ENCODE measurements at regions not wholly inside any gene's neighbourhood (a gene's known extent, or its start where the extent isn't known, plus 50 kb on each side); places are given as distances from the start of the nearest gene placed in this dataset.

DNA sequence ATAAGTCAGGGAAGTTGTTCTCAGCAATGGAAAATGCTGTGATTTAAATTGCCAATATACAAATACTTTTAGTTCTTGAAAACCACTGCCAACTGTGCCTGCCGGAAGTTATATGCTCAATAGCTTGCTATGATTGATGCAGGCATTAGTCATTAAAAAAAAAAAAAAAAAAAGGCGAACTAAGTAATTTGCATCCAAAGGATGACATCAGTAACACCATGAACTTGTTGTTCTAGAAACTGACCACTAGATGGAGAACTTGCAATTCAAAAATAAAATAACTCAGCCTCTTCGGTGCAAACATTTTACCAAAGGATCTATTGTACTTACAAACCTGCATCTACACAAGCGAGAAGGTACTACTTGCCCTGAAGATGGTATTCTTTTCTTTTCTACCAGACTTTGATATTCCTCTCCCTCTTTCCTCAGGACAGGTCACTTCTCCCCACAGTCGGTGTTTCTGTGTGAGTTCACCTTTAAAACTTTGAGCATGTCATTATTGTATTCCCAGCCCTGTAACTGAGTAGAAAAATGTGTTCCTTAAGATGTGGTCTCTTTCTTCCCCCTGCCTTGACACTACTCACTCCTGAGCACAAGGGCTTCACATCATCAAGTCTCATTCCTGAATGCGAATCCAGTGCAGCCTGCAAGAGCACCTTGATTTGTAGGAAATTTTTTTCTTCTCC lies 115.0 kb upstream of the VEPH1 start:
- no peaks in the 10 kb centered on the region for H3K4me1 Mint-ChIP-seq
- H3K36me3 Mint-ChIP-seq (ENCODE audit: insufficient read depth) = no peaks in the 10 kb centered on the region
- no peak for DNase-seq (ENCODE audit: low spot score in 2 of 2)
- H3K9me3 Mint-ChIP-seq = no peaks in the 10 kb centered on the region
- H3K4me3 Mint-ChIP-seq = no peak overlapping the region
- no peak overlapping the region for H3K27ac Mint-ChIP-seq (ENCODE audit: low read depth)
- peaks cover 28% of the 10 kb centered on the region for H3K27me3 Mint-ChIP-seq
- peak; percentile 92 for ATAC-seq (replicated peaks; ENCODE audit: extremely low read depth, poor library complexity, severe bottlenecking)

DNA sequence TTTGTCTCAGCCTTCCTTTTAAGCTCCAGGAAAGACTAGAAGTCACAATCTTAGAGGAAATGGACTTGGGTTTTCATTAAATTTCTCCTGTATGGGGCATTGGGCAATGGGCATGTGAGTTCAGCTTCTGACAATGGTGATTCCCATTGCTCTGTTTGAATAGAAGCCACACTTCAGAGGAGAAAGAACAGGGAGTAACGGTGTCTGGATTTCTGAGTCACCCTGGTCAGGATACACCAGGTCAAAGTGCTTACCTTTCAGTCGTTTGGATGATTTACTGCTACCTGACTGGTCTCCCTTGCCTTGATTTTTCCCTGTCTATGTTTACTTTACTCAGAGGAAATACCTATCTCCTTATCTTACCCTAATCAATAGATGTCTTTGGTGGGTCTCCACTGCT lies 111.7 kb upstream of the VEPH1 start:
- H3K27me3 Mint-ChIP-seq = peaks cover 4% of the 10 kb centered on the region
- no peak overlapping the region for H3K27ac Mint-ChIP-seq (ENCODE audit: low read depth)
- DNase-seq (ENCODE audit: low spot score in 2 of 2) = no peak
- no peaks in the 10 kb centered on the region for H3K9me3 Mint-ChIP-seq
- no peaks in the 10 kb centered on the region for H3K4me1 Mint-ChIP-seq
- ATAC-seq (replicated peaks; ENCODE audit: extremely low read depth, poor library complexity, severe bottlenecking) = no peak
- H3K36me3 Mint-ChIP-seq (ENCODE audit: insufficient read depth) = no peaks in the 10 kb centered on the region
- H3K4me3 Mint-ChIP-seq = no peak overlapping the region

DNA sequence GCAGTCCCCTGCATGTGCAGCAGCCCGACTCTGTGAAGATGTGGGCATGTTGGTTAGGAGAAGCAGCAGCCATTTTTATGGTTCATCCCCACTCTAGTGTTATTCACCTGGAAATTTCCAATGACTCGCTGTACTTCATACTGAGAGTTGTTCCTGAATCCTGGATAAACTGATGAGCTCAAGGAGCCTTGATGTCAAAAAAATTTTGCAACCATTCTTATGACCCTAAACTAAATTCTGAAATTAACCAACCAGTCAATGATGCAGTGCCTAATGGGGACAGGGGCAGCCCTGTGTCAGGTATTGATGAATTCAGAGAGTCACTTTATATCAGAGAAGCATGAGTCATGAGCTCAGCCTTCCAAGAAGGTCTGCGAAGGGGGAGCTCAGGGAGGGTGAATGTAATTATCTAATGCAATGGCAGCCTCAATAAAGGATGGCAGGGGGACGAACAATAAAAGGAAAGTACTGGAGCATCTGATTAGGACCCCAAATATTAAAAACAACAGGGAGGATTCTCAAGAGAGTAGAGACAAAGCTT lies 108.4 kb upstream of the VEPH1 start:
- no peak for ATAC-seq (replicated peaks; ENCODE audit: extremely low read depth, poor library complexity, severe bottlenecking)
- no peak overlapping the region for H3K4me3 Mint-ChIP-seq
- H3K36me3 Mint-ChIP-seq (ENCODE audit: insufficient read depth) = no peaks in the 10 kb centered on the region
- H3K27me3 Mint-ChIP-seq = no peaks in the 10 kb centered on the region
- no peak overlapping the region for H3K27ac Mint-ChIP-seq (ENCODE audit: low read depth)
- no peaks in the 10 kb centered on the region for H3K9me3 Mint-ChIP-seq
- DNase-seq (ENCODE audit: low spot score in 2 of 2) = no peak
- H3K4me1 Mint-ChIP-seq = peaks cover 2% of the 10 kb centered on the region

DNA sequence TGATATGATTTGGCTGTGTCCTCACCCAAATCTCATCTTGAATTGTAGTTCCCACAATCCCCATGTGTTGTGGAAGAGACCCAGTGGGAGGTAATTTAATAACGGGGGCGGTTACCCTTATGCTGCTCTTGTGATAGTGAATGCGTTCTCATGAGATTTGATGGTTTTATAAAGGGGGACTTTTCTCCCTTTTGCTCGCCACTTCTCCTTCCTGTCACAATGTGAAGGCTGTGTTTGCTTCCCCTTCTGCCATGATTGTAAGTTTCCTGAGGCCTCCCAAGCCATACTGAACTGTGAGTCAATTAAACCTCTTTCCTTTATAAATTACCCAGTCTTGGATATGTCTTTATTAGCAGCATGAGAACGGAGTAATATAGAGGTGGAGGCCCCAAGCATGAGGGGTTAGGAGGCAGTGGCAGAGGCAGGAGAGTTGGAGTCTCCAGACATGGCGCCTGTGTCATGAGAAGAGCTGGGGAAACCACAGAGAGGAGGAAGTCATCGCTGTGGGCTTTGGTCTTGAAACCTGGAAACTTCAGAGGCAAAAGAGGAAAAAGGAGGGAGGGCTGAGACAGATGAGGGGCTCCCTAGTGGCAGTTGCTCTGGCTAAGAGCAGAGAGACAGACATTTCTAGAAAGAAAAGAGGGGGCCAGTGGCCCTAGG lies 107.8 kb upstream of the VEPH1 start:
- Mint-ChIP-seq H3K4me1 (peaks cover 5% of the 10 kb centered on the region), H3K36me3 (ENCODE audit: insufficient read depth) (no peaks in the 10 kb centered on the region), H3K27ac (ENCODE audit: low read depth) (no peak overlapping the region), H3K4me3 (no peak overlapping the region), H3K9me3 (no peaks in the 10 kb centered on the region), H3K27me3 (no peaks in the 10 kb centered on the region)
- DNase-seq (ENCODE audit: low spot score in 2 of 2) (no peak), ATAC-seq (replicated peaks; ENCODE audit: extremely low read depth, poor library complexity, severe bottlenecking) (no peak)

DNA sequence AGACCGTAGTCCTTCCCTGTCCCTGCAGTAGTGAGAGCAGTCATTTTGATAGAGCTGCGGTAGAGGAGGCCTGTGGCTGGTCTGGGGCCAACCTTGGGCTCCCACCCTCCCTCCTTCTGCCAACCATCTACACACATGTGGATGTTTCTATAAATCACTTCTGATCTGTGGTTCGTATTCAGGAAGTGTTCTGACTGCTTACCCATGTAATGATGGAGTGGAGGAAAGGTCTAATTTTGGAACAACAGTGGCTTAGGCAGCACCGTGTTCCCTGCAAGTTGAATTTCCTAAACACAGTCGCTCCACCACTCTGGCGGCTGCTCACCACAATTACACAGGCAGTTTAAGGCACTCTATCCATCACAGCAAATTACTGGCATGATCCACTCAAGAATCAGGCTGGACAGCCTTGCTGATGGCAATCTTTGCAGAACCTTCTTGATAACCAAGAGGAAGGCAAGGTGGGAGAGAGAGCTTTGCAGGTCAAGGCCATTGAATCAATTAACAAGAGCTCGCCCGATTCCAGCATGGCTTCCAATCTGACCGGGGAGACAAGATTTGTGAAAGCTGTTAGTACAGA lies 104.7 kb upstream of the VEPH1 start:
- DNase-seq (ENCODE audit: low spot score in 2 of 2) = no peak
- Mint-ChIP-seq H3K4me1 (peaks cover 5% of the 10 kb centered on the region), H3K4me3 (no peak overlapping the region), H3K27me3 (peaks cover 12% of the 10 kb centered on the region), H3K9me3 (no peaks in the 10 kb centered on the region), H3K36me3 (ENCODE audit: insufficient read depth) (no peaks in the 10 kb centered on the region), H3K27ac (ENCODE audit: low read depth) (no peak overlapping the region)
- no peak for ATAC-seq (replicated peaks; ENCODE audit: extremely low read depth, poor library complexity, severe bottlenecking)

DNA sequence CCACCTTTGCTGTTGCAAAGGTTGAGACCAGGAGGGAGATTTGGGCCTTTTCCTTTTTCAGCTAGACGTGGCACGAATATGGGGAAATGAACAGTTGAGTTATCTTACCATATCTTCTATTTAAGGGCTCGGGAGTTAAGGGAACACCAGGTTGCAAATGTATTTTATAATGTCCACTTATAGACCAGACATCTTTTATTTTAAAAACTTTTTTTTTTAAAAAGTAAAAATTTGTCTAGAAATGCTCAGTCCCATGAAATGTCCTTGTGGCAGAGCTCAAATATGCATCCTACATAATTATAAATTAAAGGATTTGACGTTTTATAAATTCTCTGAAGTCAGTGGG lies 103.6 kb upstream of the VEPH1 start:
- H3K27ac Mint-ChIP-seq (ENCODE audit: low read depth) = no peak overlapping the region
- H3K36me3 Mint-ChIP-seq (ENCODE audit: insufficient read depth) = no peaks in the 10 kb centered on the region
- H3K9me3 Mint-ChIP-seq = no peaks in the 10 kb centered on the region

DNA sequence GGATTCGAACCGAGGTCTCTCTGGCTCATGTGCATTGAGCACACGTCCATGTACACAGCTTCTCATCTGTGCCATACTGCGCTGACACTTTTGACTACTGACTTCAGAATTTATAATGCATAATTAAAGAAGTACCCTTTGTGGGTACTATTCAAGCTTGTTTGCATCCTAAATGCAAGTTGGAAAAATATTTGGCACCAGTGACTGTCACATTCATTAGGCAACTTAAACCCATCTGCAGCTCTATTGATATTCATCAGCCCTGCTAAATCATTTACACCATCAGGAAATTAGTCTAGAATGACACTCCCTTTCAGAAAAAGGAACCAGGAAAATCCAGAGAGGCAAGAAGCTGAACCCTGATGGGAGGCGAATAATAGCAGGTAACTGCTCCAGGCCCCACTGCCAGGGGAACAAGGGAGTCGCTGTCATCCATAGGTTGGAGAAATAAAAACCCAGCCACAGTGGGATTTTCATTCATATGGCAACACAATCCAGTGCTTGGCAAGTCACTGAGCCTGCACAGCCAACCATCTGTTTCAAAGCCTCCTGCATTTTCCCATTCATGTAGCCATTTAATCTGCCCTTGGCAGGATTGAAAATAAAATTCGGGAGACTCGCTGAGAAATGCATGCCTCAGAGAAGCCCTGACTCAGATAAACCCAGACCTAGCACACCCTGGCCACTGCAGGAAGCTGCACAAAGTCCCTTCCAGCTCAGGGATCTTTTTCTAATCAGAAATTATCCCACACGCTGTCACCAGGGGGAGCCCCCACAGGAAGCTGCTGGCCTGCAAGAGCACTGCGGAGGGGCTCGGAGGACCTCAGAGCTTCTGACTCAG lies 103.0 kb upstream of the VEPH1 start:
- Mint-ChIP-seq H3K9me3 (no peaks in the 10 kb centered on the region), H3K27ac (ENCODE audit: low read depth) (no peak overlapping the region), H3K4me3 (no peak overlapping the region), H3K27me3 (peaks cover 17% of the 10 kb centered on the region), H3K4me1 (peaks cover 5% of the 10 kb centered on the region), H3K36me3 (ENCODE audit: insufficient read depth) (no peaks in the 10 kb centered on the region)
- peak; percentile 31 to 35 for DNase-seq (ENCODE audit: low spot score in 2 of 2)
- peak; percentile 64 for ATAC-seq (replicated peaks; ENCODE audit: extremely low read depth, poor library complexity, severe bottlenecking)

More for the DNA sequence above, 103.6 kb upstream of the VEPH1 start:
- H3K4me1 Mint-ChIP-seq = peaks cover 5% of the 10 kb centered on the region
- no peak overlapping the region for H3K4me3 Mint-ChIP-seq
- DNase-seq (ENCODE audit: low spot score in 2 of 2) (no peak), ATAC-seq (replicated peaks; ENCODE audit: extremely low read depth, poor library complexity, severe bottlenecking) (no peak)
- peaks cover 17% of the 10 kb centered on the region for H3K27me3 Mint-ChIP-seq

DNA sequence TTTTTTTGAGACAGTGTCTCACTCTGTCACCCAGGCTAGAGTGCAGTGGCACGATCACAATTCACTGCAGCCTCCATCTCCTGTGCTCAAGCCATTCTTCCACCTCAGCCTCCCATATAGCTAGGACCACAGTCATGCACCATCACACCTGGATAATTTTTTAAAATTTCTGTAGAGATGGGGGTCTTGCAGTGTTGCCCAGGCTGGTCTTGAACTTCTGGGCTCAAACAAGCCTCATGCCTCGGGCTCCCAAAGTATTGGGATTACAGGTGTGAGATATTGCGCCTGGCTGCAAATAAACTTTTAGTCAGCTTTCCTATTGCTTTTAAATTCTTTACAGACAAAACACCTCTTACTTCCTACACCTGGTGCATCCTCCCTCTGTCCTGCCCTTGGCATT lies 102.1 kb upstream of the VEPH1 start:
- Mint-ChIP-seq H3K27ac (ENCODE audit: low read depth) (no peak overlapping the region), H3K4me1 (peaks cover 5% of the 10 kb centered on the region), H3K36me3 (ENCODE audit: insufficient read depth) (no peaks in the 10 kb centered on the region), H3K4me3 (no peak overlapping the region), H3K27me3 (peaks cover 17% of the 10 kb centered on the region), H3K9me3 (no peaks in the 10 kb centered on the region)
- DNase-seq (ENCODE audit: low spot score in 2 of 2) (no peak), ATAC-seq (replicated peaks; ENCODE audit: extremely low read depth, poor library complexity, severe bottlenecking) (no peak)

DNA sequence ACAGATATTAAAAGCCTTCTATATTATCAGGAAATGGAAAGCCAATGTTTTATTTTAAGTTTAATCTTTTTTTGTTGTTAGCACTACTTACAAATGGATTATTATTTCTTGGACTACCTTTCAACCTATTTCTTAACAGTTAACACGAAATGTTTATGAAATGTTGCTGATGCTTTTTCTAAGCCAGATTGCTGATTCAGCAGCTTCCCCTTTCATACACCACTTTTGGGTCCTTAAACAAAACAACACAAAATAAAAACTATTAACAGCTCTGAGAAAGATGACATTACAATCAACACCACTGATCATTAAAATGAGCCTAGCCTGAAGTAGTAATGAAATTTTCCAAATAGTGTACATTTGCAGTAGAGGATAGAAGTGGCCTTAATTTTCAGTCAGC lies 99.2 kb upstream of the VEPH1 start:
- no peaks in the 10 kb centered on the region for H3K9me3 Mint-ChIP-seq
- no peak overlapping the region for H3K4me3 Mint-ChIP-seq
- no peak overlapping the region for H3K27ac Mint-ChIP-seq (ENCODE audit: low read depth)

DNA sequence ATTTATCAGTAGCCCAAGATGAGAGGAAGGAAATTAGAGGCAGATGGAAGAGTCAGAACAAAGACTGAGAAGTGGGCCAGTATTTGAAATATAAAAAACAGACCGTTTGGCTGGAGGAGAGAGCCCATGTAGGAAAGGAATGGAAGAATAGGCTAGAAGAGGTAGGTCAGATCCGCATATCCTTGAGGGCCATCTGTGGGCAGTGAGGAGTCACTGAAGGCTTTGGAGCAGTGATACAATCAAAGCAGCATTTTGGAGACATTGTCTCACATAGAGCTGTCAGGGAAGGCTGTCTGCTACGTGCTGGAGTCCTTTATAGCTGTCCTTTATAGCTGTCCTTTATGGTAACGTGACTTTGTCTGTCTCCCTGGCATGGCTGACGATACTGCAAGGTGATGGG lies 92.0 kb upstream of the VEPH1 start:
- H3K36me3 Mint-ChIP-seq (ENCODE audit: insufficient read depth) = no peaks in the 10 kb centered on the region
- H3K9me3 Mint-ChIP-seq = no peaks in the 10 kb centered on the region
- H3K4me1 Mint-ChIP-seq = no peaks in the 10 kb centered on the region
- no peak for DNase-seq (ENCODE audit: low spot score in 2 of 2)
- no peak for ATAC-seq (replicated peaks; ENCODE audit: extremely low read depth, poor library complexity, severe bottlenecking)
- peaks cover 67% of the 10 kb centered on the region for H3K27me3 Mint-ChIP-seq
- no peak overlapping the region for H3K4me3 Mint-ChIP-seq
- H3K27ac Mint-ChIP-seq (ENCODE audit: low read depth) = no peak overlapping the region

More for the DNA sequence above, 99.2 kb upstream of the VEPH1 start:
- DNase-seq (ENCODE audit: low spot score in 2 of 2) = no peak
- ATAC-seq (replicated peaks; ENCODE audit: extremely low read depth, poor library complexity, severe bottlenecking) = no peak
- no peaks in the 10 kb centered on the region for H3K36me3 Mint-ChIP-seq (ENCODE audit: insufficient read depth)
- H3K4me1 Mint-ChIP-seq = peaks cover 5% of the 10 kb centered on the region
- peaks cover 28% of the 10 kb centered on the region for H3K27me3 Mint-ChIP-seq

DNA sequence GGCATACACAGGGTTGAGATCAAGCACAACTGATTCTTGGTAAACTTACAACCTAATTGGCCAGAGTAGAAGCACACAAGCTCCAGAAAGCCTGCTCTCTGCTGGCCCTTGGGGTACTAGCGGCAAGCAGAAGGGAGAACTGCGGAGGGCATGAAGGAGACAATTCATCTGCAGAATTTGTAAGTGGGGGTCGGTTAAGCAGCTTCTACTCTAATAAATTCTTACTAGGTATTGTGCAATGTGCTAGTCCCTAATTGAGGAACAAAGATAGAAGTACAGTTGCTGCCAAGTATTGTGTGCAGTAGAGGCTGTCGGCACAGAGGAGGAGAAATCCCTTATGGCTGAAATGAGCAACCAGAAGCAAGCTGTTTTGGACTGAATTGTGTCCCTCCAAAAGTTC lies 91.2 kb upstream of the VEPH1 start:
- Mint-ChIP-seq H3K4me3 (no peak overlapping the region), H3K27me3 (peaks cover 67% of the 10 kb centered on the region)

DNA sequence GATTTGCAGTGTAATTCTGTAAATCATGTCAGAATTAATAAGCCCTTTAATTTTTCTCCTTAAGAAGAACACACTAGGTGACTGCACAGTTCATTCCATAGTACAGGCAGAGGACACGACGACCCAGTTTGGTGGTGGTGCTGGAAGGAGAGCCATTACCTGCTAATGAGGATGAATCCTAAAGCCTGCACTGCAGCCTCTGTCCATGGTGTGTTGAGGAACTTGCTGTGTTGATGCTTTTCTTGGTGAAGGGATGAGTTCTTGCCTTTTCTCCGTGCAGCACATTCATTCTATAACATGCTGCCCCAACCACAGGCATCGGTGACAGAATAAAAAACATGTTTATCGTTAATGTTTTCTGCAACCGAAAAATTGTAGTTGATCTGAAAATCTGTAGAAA lies 89.6 kb upstream of the VEPH1 start:
- Mint-ChIP-seq H3K36me3 (ENCODE audit: insufficient read depth) (no peaks in the 10 kb centered on the region), H3K4me1 (no peaks in the 10 kb centered on the region), H3K9me3 (no peaks in the 10 kb centered on the region), H3K27me3 (peaks cover 59% of the 10 kb centered on the region), H3K27ac (ENCODE audit: low read depth) (no peak overlapping the region), H3K4me3 (no peak overlapping the region)
- ATAC-seq (replicated peaks; ENCODE audit: extremely low read depth, poor library complexity, severe bottlenecking) (no peak), DNase-seq (ENCODE audit: low spot score in 2 of 2) (no peak)

More for the DNA sequence above, 91.2 kb upstream of the VEPH1 start:
- Mint-ChIP-seq H3K36me3 (ENCODE audit: insufficient read depth) (no peaks in the 10 kb centered on the region), H3K27ac (ENCODE audit: low read depth) (no peak overlapping the region), H3K4me1 (no peaks in the 10 kb centered on the region), H3K9me3 (no peaks in the 10 kb centered on the region)
- ATAC-seq (replicated peaks; ENCODE audit: extremely low read depth, poor library complexity, severe bottlenecking) = no peak
- DNase-seq (ENCODE audit: low spot score in 2 of 2) = no peak

All from central memory CD8-positive, alpha-beta T cell (primary cell).